GM21526 (cell line): ENCODE measurements at regions not wholly inside any gene's neighbourhood (a gene's known extent, or its start where the extent isn't known, plus 50 kb on each side); places are given as distances from the start of the nearest gene placed in this dataset.

Experiments used
- ATAC-seq: cut with Tn5 transposase; IDR thresholded peaks from one replicate; pipeline ENCODE4 v1.9.1; 2021; ENCODE audit warnings: moderate library complexity; ENCODE audit not compliant: unreplicated experiment, low FRiP score

DNA sequence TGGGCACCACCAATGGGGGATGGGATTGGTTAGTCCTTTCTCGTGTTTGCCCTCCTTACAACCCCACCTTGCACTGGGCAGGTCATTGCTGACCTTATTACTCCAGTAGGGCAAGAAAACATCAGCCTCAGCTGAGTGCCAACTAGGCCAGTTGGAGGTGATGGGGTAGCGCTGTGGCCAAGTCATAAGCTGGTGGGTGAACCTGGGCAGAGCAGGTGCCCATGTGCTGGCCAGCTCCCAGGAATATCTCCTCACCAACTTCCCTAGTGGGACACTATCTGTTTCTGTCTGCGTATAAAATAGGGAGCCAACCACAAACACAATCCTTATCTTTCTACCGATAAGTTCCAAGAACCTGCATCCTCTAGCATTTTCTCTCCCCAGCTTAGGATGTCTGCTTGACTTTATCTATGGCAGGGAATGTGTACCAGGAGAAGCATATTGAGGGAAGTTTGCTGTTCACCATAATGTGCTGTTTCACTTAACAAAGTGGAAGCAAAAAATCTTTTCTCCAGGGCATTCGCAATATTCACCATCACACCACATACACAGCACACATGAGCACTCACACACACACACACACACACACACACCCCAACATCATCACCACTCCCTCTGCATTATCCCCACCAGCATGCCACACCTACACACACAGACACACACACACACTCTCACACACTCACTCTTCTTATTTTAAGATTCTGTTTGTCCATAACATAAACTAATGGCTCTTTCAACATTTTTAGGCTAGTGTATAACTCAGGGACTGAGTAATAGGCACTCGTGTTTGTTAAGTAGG lies 390.0 kb downstream of the ENC1 start:
- no peak for ATAC-seq

GRCh38 chr5:74248576-74248975 lies 392.0 kb downstream of the ENC1 start:
- ATAC-seq = no peak

GRCh38 chr5:74244406-74244805 lies 396.1 kb downstream of the ENC1 start:
- ATAC-seq = no peak

DNA sequence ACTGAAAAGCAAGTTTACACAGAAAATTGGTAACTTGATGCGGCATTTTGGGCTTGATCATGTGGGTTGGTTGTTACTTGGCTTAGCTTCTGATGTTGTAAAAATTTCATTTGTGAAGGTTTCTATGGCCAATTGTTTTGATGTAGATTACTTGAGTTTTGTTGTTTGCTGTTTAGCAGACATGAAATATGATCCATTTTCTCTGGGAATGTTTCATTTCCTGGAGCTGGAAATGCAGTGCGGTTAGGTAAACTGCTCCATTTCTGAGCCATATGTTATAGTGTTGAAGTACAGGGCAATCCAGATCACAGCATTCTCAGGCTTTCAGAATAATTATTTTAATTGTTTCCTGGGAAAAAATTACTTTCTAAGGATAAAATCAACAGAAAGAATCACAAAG lies 396.9 kb downstream of the ENC1 start:
- ATAC-seq = no peak

DNA sequence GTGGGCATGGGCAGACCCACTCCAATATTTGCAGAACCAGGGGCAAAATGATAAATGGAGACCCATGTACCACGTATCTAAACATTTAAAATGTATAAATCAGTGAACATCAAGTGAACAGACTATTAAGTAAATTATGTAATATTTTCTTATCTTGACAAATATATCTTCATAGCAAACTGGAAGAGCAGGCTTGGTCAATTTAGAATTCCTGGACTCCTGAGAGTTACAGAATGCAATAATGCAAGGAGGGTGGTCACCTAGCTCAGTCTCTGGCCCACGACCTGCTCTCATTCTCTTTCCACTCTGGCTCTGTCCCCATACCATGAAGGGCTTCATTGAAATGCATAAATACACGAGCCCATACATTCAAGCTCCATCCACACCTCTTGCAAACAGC lies 398.0 kb downstream of the ENC1 start:
- ATAC-seq = no peak

DNA sequence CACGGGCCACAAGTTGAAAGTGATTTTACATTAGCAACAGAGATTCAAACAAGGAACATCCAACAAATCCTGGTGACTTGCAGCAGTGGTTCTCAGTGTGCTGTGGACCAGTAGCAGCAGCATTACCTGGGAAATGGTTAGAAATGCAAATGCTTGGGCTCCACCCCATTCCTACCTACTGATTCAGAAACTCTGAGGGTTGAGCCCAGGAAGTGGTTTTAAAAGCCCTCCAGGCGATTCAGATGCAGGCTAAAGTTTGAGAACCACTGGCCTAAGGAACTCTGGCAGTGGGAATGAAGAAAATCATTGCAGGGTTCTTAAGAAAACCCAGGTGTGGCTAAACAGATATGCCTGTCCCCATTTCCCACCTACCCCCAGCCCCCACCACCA lies 398.8 kb downstream of the ENC1 start:
- ATAC-seq = no peak

DNA sequence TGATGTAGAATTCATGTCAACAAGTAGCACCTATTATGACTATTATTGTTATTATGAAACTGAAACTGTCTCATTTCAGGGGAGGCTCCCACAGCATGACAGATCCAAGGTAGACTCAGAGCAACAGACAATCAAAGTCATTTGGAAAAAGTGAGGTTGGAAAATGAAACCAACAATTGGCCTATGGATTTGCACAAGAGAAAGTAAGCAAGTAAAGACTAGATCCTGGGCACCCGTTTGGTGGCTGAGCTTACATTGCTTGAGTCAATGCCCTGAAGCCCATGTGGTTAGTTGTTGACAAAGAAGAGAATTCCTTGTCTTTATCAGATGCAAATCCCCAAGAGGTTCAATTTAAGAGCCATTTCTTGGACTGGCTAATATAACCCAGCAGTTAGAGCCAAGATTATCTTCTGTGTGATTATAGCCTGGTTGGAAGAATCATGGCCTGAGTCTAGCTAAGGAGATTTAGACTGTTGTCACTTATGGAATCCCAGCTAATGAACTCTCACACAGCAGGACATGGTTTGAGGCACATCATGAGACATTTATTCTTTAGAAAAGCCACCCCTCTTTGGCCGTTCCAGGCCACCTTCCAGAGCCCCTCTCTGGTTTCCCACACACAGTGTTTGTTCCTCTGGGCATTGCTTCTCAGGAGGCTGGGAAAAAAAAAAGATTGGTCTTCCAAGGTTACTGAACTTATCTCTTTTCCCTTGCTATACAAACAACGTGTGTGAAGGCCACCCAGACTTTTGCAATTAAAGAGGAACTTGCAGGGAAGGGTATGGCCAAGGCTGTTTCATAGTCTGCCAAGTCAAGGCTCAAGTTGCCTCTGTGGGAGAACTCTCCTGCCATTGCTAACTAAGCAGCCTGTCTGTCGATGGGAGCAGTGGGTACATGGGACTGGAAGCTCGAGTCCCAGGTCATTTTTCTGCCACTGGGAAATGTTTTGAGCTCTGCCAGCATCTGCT lies 399.5 kb downstream of the ENC1 start:
- ATAC-seq = no peak

GRCh38 chr5:74239261-74239660 lies 401.3 kb downstream of the ENC1 start:
- ATAC-seq = no peak

- ATAC-seq = no peak
Measured at GRCh38 chr5:74237571-74238145, 402.9 kb downstream of the ENC1 start.

DNA sequence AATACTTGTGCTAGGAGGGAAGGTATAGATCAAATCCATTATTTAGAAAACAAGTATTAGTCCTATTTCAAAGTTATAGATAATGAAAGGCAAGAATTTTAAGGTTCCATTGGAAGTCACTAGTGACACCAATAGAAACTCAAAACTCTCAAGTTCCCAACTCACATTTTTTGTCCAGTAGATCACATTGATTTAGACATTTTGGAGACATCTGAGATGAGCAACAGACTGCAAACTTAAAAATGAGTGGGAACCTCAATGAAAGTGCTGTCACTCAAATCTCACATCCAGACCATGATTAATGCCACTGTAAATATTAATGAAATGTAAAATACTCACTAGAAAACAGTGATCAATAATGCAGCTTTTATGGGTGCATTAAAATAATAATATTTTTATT lies 405.0 kb downstream of the ENC1 start:
- ATAC-seq = no peak

DNA sequence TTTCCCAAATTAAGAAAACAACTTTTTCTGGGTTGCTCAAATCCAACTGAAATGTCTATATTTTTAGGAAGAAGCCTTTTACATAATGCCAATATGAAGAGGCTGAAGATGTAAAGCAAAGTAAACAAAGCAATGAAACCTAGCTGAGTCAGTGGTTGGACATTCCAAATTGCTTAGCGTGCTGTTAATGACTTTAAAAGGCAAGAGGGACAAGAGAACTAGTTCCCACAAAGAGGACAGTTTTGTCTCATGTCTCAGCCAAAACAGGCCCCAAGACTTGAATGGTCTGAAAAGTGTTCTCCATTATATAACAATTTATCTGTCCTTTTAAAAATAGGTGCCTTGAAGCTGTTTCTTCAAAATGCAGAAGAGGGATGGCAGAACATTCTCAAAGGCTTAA lies 407.0 kb downstream of the ENC1 start:
- ATAC-seq = no peak

DNA sequence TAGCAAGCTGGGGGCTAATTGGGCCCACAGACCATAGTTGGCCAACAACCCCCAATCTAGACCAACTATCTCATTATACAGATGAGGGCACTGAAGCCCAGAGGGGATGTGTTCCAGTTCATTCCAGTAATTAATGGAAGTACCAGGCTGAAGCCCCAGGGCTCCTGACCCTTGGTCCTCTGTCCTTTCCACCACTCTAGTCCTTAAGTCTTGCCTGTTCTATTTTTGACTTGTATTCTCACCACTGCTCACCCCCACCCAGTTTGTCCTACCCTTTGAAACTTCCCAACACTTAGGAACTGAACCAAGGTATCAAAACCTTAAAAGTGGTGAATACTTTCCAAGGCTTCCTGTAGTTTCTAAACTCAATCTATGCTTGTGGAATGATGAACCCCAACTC lies 407.4 kb downstream of the ENC1 start:
- no peak for ATAC-seq

DNA sequence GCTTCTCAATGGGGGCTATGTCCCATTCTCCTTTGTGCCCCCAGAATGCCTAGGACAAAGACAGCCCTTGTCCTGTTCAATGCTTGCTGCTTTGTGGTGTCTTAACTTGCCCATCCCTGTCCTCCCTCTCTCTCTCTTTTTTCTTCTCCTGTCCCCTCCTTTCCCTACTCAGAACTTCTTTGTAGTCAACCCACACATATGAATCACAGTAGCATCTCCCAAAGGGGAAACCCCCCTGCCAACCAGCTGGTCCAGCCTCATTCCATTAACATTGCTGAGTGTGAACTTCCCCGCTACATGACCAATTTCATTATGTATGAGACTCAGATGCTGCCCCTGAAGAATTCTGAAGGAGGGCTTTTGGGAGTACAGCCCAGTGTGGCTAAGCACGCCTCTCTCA lies 408.3 kb downstream of the ENC1 start:
- ATAC-seq = no peak

DNA sequence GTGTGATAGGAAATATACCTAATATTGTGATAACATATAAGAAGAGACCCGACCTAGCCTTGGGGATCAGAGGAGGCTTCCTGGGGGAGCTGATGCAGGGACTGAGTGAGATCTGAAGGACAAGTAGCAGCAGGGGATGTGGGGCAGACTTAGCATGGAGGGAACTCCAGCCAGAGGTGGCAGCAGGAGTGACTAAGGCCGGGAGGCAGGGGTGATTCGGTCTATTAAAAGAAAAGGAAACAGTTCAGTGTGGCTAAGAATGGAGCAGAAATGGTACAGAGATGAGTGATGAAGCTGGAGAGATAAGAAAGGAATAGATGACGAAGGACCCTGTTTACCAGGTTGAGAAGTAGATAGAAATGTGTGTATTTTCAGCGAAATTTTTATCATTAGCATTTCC lies 408.8 kb downstream of the ENC1 start:
- no peak for ATAC-seq

- no peak for ATAC-seq
Measured at GRCh38 chr5:74226716-74227485, 413.6 kb downstream of the ENC1 start.

GRCh38 chr5:74225587-74225986 lies 414.9 kb downstream of the ENC1 start:
- ATAC-seq = no peak

DNA sequence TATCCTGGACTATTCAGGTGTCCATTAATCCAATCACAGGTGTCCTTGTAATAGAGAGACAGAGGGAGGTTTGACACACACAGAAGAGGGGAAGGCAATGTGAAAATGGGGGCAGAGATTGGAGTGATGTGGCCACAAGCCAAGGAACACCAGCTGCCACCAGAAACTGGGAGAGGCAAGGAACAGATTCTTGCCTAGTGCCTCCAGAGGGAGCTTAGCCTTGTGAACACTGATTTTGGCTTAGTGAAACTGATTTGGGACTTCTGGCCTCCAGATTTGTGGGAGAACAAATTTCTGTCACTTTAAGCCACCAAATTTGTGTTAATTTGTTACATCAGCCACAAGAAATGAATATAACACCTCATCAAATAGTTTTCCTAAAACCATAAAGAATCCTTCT lies 416.2 kb downstream of the ENC1 start:
- ATAC-seq = no peak

DNA sequence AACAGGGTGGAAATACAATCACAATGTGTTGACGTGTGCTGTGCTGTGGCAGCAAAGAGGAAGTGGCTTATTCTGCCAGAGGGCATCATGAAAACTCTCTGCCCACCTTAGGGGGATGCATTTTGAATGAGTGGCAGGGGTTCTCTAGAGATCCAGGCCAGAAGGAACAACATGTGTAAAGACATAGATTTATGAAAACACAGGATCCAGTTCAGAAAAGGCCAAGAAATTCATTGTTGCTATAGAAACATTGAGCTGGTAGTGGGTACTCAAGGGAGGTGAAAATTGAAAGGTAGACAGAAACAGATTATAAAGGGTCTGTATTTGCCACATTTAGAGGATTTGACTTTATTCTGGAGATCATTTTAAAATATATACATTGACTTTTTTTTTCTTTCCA lies 417.7 kb downstream of the ENC1 start:
- no peak for ATAC-seq

- no peak for ATAC-seq
Measured at GRCh38 chr5:74221413-74221812, 419.1 kb downstream of the ENC1 start.

GRCh38 chr5:74216012-74216411 lies 424.5 kb downstream of the ENC1 start:
- no peak for ATAC-seq

- no peak for ATAC-seq
Measured at GRCh38 chr5:74212336-74212735, 428.2 kb downstream of the ENC1 start.
